H1 (cell line): ENCODE measurements at regions not wholly inside any gene's neighbourhood (a gene's known extent, or its start where the extent isn't known, plus 50 kb on each side); places are given as distances from the start of the nearest gene placed in this dataset.

ENCODE experiments used
- CTCF ChIA-PET: fragments of 300-600 bp; sonication (Branson Sonifier 250); formaldehyde crosslinking; loops from one replicate; lab custom pipeline; 2021; ENCODE audit not compliant: partially characterized antibody; lab: Charles Lee
- POLR2A ChIA-PET: fragments of 300-600 bp; sonication (Branson Sonifier 250); formaldehyde crosslinking; loops from one replicate; lab custom pipeline; 2021; ENCODE audit warnings: inconsistent platforms; ENCODE audit not compliant: partially characterized antibody; lab: Charles Lee
- DNase-seq, 2 experiments: peaks; one replicate each; pipeline versions ENCODE4 v3.0.0 to v3.0.0-alpha.2; 2010 to 2022; ENCODE audit warnings: low spot score in 2 of 2, low read depth in 1 of 2, mixed read lengths in 1 of 2
- FAIRE-seq: peaks from 2 replicates; lab custom pipeline; 2011; peaks lifted over from hg19 to GRCh38; lab: Jason Lieb, UNC
- H2AFZ ChIP-seq: 2 replicates; pipeline ENCODE4 v1.8.1; 2012; ENCODE audit warnings: low read length, inconsistent platforms
- H2AK5ac ChIP-seq: 2 replicates; pipeline ENCODE4 v1.6.1; 2013; ENCODE audit warnings: low read depth, low read length
- H2BK120ac ChIP-seq: replicated peaks from 2 replicates; pipeline ENCODE3; 2013; ENCODE audit warnings: low read depth, low read length, inconsistent platforms
- H2BK12ac ChIP-seq: 2 replicates; pipeline ENCODE4 v1.6.1; 2013; ENCODE audit warnings: low read depth, low read length
- H2BK15ac ChIP-seq: 2 replicates; pipeline ENCODE4 v1.6.1; 2013; ENCODE audit warnings: low read length
- H2BK20ac ChIP-seq: 2 replicates; pipeline ENCODE4 v1.6.1; 2013; ENCODE audit warnings: low read length
- H2BK5ac ChIP-seq: 2 replicates; pipeline ENCODE4 v1.6.1; 2013; ENCODE audit warnings: low read depth, low read length
- H3K14ac ChIP-seq: 2 replicates; pipeline ENCODE4 v1.6.1; 2013; ENCODE audit warnings: inconsistent platforms; ENCODE audit not compliant: insufficient read length
- H3K18ac ChIP-seq: 2 replicates; pipeline ENCODE4 v1.6.1; 2013; ENCODE audit warnings: low read length; ENCODE audit errors: extremely low read depth
- H3K23ac ChIP-seq: 2 replicates; pipeline ENCODE4 v1.6.1; 2013; ENCODE audit warnings: inconsistent platforms; ENCODE audit not compliant: insufficient read length
- H3K23me2 ChIP-seq: 2 replicates; pipeline ENCODE4 v1.6.1; 2013; ENCODE audit warnings: low read depth, low read length
- H3K27ac ChIP-seq: 2 replicates; pipeline ENCODE4 v1.6.1; 2011; ENCODE audit warnings: low read depth, low read length, inconsistent platforms
- H3K27me3 ChIP-seq, 4 experiments: replicated peaks in 1 of 4; 1 replicate in 1 of 4; 2 replicates in 3 of 4; pipeline versions ENCODE4 v1.6.1 to v1.8.1; 2011 to 2013; ENCODE audit warnings: low read length in 3 of 4, mild to moderate bottlenecking in 3 of 4, inconsistent platforms in 2 of 4, mixed read lengths in 2 of 4, moderate library complexity in 1 of 4; ENCODE audit not compliant: control insufficient read depth in 3 of 4, insufficient read depth in 3 of 4; ENCODE audit errors: extremely low read depth in 1 of 4
- H3K36me3 ChIP-seq, 4 experiments: 2 replicates each; pipeline versions ENCODE4 v1.6.1 to v1.8.1; 2011 to 2013; ENCODE audit warnings: mild to moderate bottlenecking in 4 of 4, low read length in 3 of 4, moderate library complexity in 2 of 4, control low read depth in 1 of 4, inconsistent platforms in 1 of 4; ENCODE audit not compliant: insufficient read depth in 4 of 4, control insufficient read depth in 2 of 4
- H3K4ac ChIP-seq: replicated peaks from 2 replicates; pipeline ENCODE3; 2013; ENCODE audit warnings: low read length, low read depth, mixed read lengths, inconsistent platforms; ENCODE audit not compliant: insufficient read length
- H3K4me1 ChIP-seq, 4 experiments: replicated peaks in 1 of 4; 1 replicate in 1 of 4; 2 replicates in 3 of 4; pipeline versions ENCODE4 v1.6.1 to v1.8.1; 2011 to 2013; ENCODE audit warnings: low read length in 3 of 4, inconsistent platforms in 2 of 4, mixed read lengths in 1 of 4; ENCODE audit not compliant: insufficient read depth in 4 of 4, control insufficient read depth in 3 of 4
- H3K4me2 ChIP-seq, 2 experiments: 2 replicates each; pipeline versions ENCODE4 v1.6.1 to v1.8.1; 2011 to 2013; ENCODE audit warnings: low read depth in 2 of 2, low read length in 2 of 2, control low read depth in 1 of 2, inconsistent platforms in 1 of 2, mild to moderate bottlenecking in 1 of 2; ENCODE audit not compliant: insufficient read depth in 1 of 2
- H3K4me3 ChIP-seq, 4 experiments: fragments of 200-600, 300-600 bp in 1 of 4; sonication (generic), shearing (Covaris generic), sonication (Bioruptor Twin) in 1 of 4; 2 replicates each; pipeline versions ENCODE4 v1.5.1 to v1.8.1; 2011 to 2016; ENCODE audit warnings: low read length in 4 of 4, low read depth in 3 of 4, control low read depth in 2 of 4, inconsistent platforms in 2 of 4, mild to moderate bottlenecking in 2 of 4, mixed read lengths in 1 of 4, moderate library complexity in 1 of 4; ENCODE audit not compliant: insufficient read depth in 2 of 4; ENCODE audit errors: extremely low read depth in 1 of 4
- H3K56ac ChIP-seq: replicated peaks from 2 replicates; pipeline ENCODE3; 2013; ENCODE audit warnings: low read depth, mild to moderate bottlenecking, mixed read lengths, low read length, inconsistent platforms; ENCODE audit not compliant: insufficient read length
- H3K79me1 ChIP-seq: 2 replicates; pipeline ENCODE4 v1.6.1; 2013; ENCODE audit warnings: low read depth, low read length, control low read depth
- H3K79me2 ChIP-seq, 2 experiments: 2 replicates each; pipeline versions ENCODE4 v1.6.1 to v1.8.1; 2012 to 2013; ENCODE audit warnings: low read length in 2 of 2, mild to moderate bottlenecking in 2 of 2, inconsistent platforms in 1 of 2; ENCODE audit not compliant: insufficient read depth in 2 of 2, control insufficient read depth in 1 of 2
- H3K9ac ChIP-seq, 4 experiments: replicated peaks in 1 of 4; 1 replicate in 1 of 4; 2 replicates in 3 of 4; pipeline versions ENCODE4 v1.6.1 to v1.8.1; 2011 to 2013; ENCODE audit warnings: low read depth in 3 of 4, low read length in 3 of 4, control low read depth in 2 of 4, mild to moderate bottlenecking in 2 of 4, moderate library complexity in 2 of 4, inconsistent platforms in 1 of 4; ENCODE audit errors: extremely low read depth in 1 of 4
- H3K9me3 ChIP-seq, 2 experiments: 2 replicates each; pipeline versions ENCODE4 v1.6.1 to v1.8.1; 2012 to 2013; ENCODE audit warnings: mild to moderate bottlenecking in 2 of 2, moderate library complexity in 2 of 2, control low read depth in 1 of 2, inconsistent platforms in 1 of 2, low read depth in 1 of 2, low read length in 1 of 2, mixed read lengths in 1 of 2; ENCODE audit not compliant: insufficient read depth in 2 of 2
- H4K20me1 ChIP-seq, 2 experiments: replicated peaks in 1 of 2; 2 replicates each; pipeline versions ENCODE3 to v1.8.1; 2011 to 2013; ENCODE audit warnings: inconsistent platforms in 2 of 2, low read length in 2 of 2, mild to moderate bottlenecking in 1 of 2; ENCODE audit not compliant: insufficient read depth in 2 of 2, control insufficient read depth in 1 of 2
- H4K5ac ChIP-seq: 2 replicates; pipeline ENCODE4 v1.6.1; 2013; ENCODE audit warnings: low read length, low read depth, mixed read lengths, inconsistent platforms; ENCODE audit not compliant: insufficient read length
- H4K8ac ChIP-seq: 2 replicates; pipeline ENCODE4 v1.8.0; 2013; ENCODE audit warnings: mild to moderate bottlenecking, moderate library complexity, low read length, inconsistent platforms; ENCODE audit not compliant: insufficient read depth; ENCODE audit errors: extremely low read depth
- H4K91ac ChIP-seq: replicated peaks from 2 replicates; pipeline ENCODE3; 2013; ENCODE audit warnings: low read length, mixed read lengths, inconsistent platforms; ENCODE audit not compliant: insufficient read length
- WGBS, 2 experiments: shearing (Covaris generic) in 1 of 2; methylation state at CpG; one replicate each; pipeline versions ENCODE4 v1.1.6 to v1.1.7; 2013 to 2015; ENCODE audit warnings: low lambda C conversion rate in 2 of 2, mixed read lengths in 2 of 2, inconsistent platforms in 1 of 2, low coverage in 1 of 2, missing lambda C conversion rate in 1 of 2; ENCODE audit not compliant: insufficient replicate concordance in 2 of 2, insufficient coverage in 1 of 2, insufficient read length in 1 of 2; ENCODE audit errors: extremely low coverage in 1 of 2, missing lambda C conversion rate in 1 of 2; 5-methylcytosine and 5-hydroxymethylcytosine counted together
- TF ChIP-seq, protein P1 (sequence below): fragments of 300-600 bp; sonication (generic); IDR thresholded peaks from 2 replicates; pipeline ENCODE4 v1.7.1; 2012; ENCODE audit warnings: low read length, moderate library complexity, mild to moderate bottlenecking, inconsistent platforms; ENCODE audit not compliant: insufficient replicate concordance

DNA sequence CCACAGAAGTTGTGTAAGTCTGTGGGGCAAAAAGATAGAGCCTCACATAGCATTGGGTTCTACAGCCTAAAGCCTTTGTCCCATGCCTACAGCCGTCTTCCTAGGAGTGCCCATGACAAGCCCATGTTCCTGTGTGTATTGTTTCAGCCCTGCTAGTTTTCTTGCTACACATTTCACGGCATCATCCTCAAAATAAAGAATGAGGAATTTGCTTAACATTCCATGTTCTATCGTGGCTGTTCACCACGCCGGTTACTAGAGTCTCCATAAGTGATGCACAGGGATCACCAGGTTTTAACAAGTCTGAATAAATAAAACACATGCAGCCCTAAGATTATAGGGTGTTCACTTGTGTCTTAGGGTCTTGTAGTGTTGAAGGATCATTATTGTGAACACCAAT lies 87.4 kb upstream of the NGF start:
- Histone ChIP-seq H3K56ac (no peak overlapping the region), H3K14ac (no peak overlapping the region), H3K36me3 (no peaks in the 10 kb centered on the region), H3K4me3 (no peak overlapping the region), H3K27ac (no peak overlapping the region), H2BK5ac (no peak overlapping the region), H4K20me1 (no peaks in the 10 kb centered on the region), H3K4me2 (no peak overlapping the region), H2BK15ac (no peak overlapping the region), H3K4ac (no peak overlapping the region), H4K8ac (no peak overlapping the region), H2AK5ac (no peak overlapping the region), H3K18ac (no peak overlapping the region), H3K9me3 (no peaks in the 10 kb centered on the region), H2BK12ac (no peak overlapping the region), H3K9ac (no peak overlapping the region), H3K79me2 (no peaks in the 10 kb centered on the region), H4K5ac (no peak overlapping the region), H3K23ac (no peak overlapping the region), H3K4me1 (peaks cover 0 to 3% (median 0%) of the 10 kb centered on the region in 4 experiments; a peak in 1 of 7 replicates), H3K23me2 (no peaks in the 10 kb centered on the region), H3K27me3 (no peaks in the 10 kb centered on the region), H2BK120ac (no peak overlapping the region), H3K79me1 (no peaks in the 10 kb centered on the region), H2BK20ac (no peak overlapping the region), H2AFZ (no peak overlapping the region), H4K91ac (no peak overlapping the region)
- FAIRE-seq (no peak), DNase-seq (no peak)
- WGBS, 2 experiments, result 93% methylated on average over 5 of the region's 5 CpGs; no CpG with 5 or more reads in 1 of the 2 experiments
- CTCF ChIA-PET, result no interaction called here
- POLR2A ChIA-PET, result no interaction called here
- TF ChIP-seq, protein P1, sequence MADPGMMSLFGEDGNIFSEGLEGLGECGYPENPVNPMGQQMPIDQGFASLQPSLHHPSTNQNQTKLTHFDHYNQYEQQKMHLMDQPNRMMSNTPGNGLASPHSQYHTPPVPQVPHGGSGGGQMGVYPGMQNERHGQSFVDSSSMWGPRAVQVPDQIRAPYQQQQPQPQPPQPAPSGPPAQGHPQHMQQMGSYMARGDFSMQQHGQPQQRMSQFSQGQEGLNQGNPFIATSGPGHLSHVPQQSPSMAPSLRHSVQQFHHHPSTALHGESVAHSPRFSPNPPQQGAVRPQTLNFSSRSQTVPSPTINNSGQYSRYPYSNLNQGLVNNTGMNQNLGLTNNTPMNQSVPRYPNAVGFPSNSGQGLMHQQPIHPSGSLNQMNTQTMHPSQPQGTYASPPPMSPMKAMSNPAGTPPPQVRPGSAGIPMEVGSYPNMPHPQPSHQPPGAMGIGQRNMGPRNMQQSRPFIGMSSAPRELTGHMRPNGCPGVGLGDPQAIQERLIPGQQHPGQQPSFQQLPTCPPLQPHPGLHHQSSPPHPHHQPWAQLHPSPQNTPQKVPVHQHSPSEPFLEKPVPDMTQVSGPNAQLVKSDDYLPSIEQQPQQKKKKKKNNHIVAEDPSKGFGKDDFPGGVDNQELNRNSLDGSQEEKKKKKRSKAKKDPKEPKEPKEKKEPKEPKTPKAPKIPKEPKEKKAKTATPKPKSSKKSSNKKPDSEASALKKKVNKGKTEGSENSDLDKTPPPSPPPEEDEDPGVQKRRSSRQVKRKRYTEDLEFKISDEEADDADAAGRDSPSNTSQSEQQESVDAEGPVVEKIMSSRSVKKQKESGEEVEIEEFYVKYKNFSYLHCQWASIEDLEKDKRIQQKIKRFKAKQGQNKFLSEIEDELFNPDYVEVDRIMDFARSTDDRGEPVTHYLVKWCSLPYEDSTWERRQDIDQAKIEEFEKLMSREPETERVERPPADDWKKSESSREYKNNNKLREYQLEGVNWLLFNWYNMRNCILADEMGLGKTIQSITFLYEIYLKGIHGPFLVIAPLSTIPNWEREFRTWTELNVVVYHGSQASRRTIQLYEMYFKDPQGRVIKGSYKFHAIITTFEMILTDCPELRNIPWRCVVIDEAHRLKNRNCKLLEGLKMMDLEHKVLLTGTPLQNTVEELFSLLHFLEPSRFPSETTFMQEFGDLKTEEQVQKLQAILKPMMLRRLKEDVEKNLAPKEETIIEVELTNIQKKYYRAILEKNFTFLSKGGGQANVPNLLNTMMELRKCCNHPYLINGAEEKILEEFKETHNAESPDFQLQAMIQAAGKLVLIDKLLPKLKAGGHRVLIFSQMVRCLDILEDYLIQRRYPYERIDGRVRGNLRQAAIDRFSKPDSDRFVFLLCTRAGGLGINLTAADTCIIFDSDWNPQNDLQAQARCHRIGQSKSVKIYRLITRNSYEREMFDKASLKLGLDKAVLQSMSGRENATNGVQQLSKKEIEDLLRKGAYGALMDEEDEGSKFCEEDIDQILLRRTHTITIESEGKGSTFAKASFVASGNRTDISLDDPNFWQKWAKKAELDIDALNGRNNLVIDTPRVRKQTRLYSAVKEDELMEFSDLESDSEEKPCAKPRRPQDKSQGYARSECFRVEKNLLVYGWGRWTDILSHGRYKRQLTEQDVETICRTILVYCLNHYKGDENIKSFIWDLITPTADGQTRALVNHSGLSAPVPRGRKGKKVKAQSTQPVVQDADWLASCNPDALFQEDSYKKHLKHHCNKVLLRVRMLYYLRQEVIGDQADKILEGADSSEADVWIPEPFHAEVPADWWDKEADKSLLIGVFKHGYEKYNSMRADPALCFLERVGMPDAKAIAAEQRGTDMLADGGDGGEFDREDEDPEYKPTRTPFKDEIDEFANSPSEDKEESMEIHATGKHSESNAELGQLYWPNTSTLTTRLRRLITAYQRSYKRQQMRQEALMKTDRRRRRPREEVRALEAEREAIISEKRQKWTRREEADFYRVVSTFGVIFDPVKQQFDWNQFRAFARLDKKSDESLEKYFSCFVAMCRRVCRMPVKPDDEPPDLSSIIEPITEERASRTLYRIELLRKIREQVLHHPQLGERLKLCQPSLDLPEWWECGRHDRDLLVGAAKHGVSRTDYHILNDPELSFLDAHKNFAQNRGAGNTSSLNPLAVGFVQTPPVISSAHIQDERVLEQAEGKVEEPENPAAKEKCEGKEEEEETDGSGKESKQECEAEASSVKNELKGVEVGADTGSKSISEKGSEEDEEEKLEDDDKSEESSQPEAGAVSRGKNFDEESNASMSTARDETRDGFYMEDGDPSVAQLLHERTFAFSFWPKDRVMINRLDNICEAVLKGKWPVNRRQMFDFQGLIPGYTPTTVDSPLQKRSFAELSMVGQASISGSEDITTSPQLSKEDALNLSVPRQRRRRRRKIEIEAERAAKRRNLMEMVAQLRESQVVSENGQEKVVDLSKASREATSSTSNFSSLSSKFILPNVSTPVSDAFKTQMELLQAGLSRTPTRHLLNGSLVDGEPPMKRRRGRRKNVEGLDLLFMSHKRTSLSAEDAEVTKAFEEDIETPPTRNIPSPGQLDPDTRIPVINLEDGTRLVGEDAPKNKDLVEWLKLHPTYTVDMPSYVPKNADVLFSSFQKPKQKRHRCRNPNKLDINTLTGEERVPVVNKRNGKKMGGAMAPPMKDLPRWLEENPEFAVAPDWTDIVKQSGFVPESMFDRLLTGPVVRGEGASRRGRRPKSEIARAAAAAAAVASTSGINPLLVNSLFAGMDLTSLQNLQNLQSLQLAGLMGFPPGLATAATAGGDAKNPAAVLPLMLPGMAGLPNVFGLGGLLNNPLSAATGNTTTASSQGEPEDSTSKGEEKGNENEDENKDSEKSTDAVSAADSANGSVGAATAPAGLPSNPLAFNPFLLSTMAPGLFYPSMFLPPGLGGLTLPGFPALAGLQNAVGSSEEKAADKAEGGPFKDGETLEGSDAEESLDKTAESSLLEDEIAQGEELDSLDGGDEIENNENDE, result no peak
